Type B pancreatic cell (in vitro differentiated cells): ENCODE measurements at regions not wholly inside any gene's neighbourhood (a gene's known extent, or its start where the extent isn't known, plus 50 kb on each side); places are given as distances from the start of the nearest gene placed in this dataset.
"Not testable (repeated sequence)": the region's sequence is repeated elsewhere in the genome, so short reads cannot be mapped to it uniquely, and the experiment has no call there.

ENCODE experiments used
- DNase-seq: peaks from one replicate; pipeline ENCODE4 v3.0.0; 2021; ENCODE audit warnings: mixed read lengths; ENCODE audit not compliant: unreplicated experiment; ENCODE audit errors: extremely low spot score
- H3K27ac Mint-ChIP-seq: 2 replicates; pipeline ENCODE4 v1.8.0; 2021; ENCODE audit warnings: mild to moderate bottlenecking, mixed read lengths
- H3K27me3 Mint-ChIP-seq: 2 replicates; pipeline ENCODE4 v1.8.0; 2021; ENCODE audit warnings: mixed read lengths
- H3K36me3 Mint-ChIP-seq: 2 replicates; pipeline ENCODE4 v1.8.0; 2021; ENCODE audit warnings: mixed read lengths
- H3K4me1 Mint-ChIP-seq: one replicate; pipeline ENCODE4 v1.8.0; 2021; ENCODE audit warnings: mixed read lengths; ENCODE audit not compliant: unreplicated experiment
- H3K4me3 Mint-ChIP-seq: 2 replicates; pipeline ENCODE4 v1.8.0; 2021; ENCODE audit warnings: mild to moderate bottlenecking, mixed read lengths
- H3K9me3 Mint-ChIP-seq: 2 replicates; pipeline ENCODE4 v1.8.0; 2021; ENCODE audit warnings: mixed read lengths
- CTCF ChIP-seq: fragments of 200-600 bp; sonication (generic); conservative IDR thresholded peaks from 2 replicates; pipeline ENCODE4 v1.5.0; 2021; ENCODE audit warnings: antibody characterized with exemption, mild to moderate bottlenecking

- peaks cover 60% of the 10 kb centered on the region for H3K27me3 Mint-ChIP-seq
Observed at GRCh38 chr1:148347781-148348180, 135.3 kb downstream of the PPIAL4G start.

GRCh38 chr1:148345659-148346151 lies 137.4 kb downstream of the PPIAL4G start:
- H3K9me3 Mint-ChIP-seq, H3K36me3 Mint-ChIP-seq, DNase-seq, H3K4me1 Mint-ChIP-seq: not testable (repeated sequence)
- TF ChIP-seq CTCF, result peak; percentile 72
- Mint-ChIP-seq H3K27ac (peak overlapping the region; percentile 44), H3K27me3 (peaks cover 40% of the 10 kb centered on the region), H3K4me3 (peak overlapping the region; percentile 54)

More at GRCh38 chr1:148347781-148348180, 135.3 kb downstream of the PPIAL4G start:
- H3K27ac Mint-ChIP-seq, result no peak overlapping the region
- no peaks in the 10 kb centered on the region for H3K36me3 Mint-ChIP-seq
- peaks cover 5% of the 10 kb centered on the region for H3K4me1 Mint-ChIP-seq
- no peak for TF ChIP-seq CTCF
- no peak overlapping the region for H3K4me3 Mint-ChIP-seq
- H3K9me3 Mint-ChIP-seq, result no peaks in the 10 kb centered on the region
- DNase-seq, result no peak

GRCh38 chr1:148344651-148345050 lies 138.5 kb downstream of the PPIAL4G start:
- not testable (repeated sequence) for H3K4me1 Mint-ChIP-seq, H3K36me3 Mint-ChIP-seq, H3K4me3 Mint-ChIP-seq, H3K9me3 Mint-ChIP-seq, DNase-seq, H3K27ac Mint-ChIP-seq
- peaks cover 30% of the 10 kb centered on the region for H3K27me3 Mint-ChIP-seq

GRCh38 chr1:148341729-148342128 lies 141.4 kb downstream of the PPIAL4G start:
- peaks cover 28% of the 10 kb centered on the region for H3K27me3 Mint-ChIP-seq
- not testable (repeated sequence) for H3K9me3 Mint-ChIP-seq, H3K4me1 Mint-ChIP-seq, H3K36me3 Mint-ChIP-seq, DNase-seq, H3K27ac Mint-ChIP-seq, H3K4me3 Mint-ChIP-seq

- H3K4me1 Mint-ChIP-seq, DNase-seq, H3K36me3 Mint-ChIP-seq, H3K9me3 Mint-ChIP-seq: not testable (repeated sequence)
- H3K27me3 Mint-ChIP-seq, result peaks cover 39% of the 10 kb centered on the region
- peak overlapping the region; percentile 99 for H3K27ac Mint-ChIP-seq
- peak overlapping the region; percentile 95 for H3K4me3 Mint-ChIP-seq
Observed at GRCh38 chr1:148336121-148336918, 146.8 kb downstream of the PPIAL4G start.

GRCh38 chr1:148334339-148335130 lies 148.6 kb downstream of the PPIAL4G start:
- DNase-seq, result no peak
- Mint-ChIP-seq H3K36me3 (no peaks in the 10 kb centered on the region), H3K4me3 (peak overlapping the region; percentile 95), H3K27me3 (peaks cover 37% of the 10 kb centered on the region), H3K27ac (peak overlapping the region; percentile 99), H3K9me3 (no peaks in the 10 kb centered on the region), H3K4me1 (peaks cover 7% of the 10 kb centered on the region)
- no peak for TF ChIP-seq CTCF

- Mint-ChIP-seq H3K36me3 (no peaks in the 10 kb centered on the region), H3K4me3 (peak overlapping the region; percentile 95), H3K4me1 (peaks cover 7% of the 10 kb centered on the region), H3K9me3 (no peaks in the 10 kb centered on the region), H3K27ac (peak overlapping the region; percentile 99), H3K27me3 (peaks cover 31% of the 10 kb centered on the region)
- no peak for DNase-seq
- TF ChIP-seq CTCF, result no peak
Observed at GRCh38 chr1:148333875-148334338, 149.2 kb downstream of the PPIAL4G start.
